ENCODE measurements at regions not wholly inside any gene's neighbourhood (a gene's known extent, or its start where the extent isn't known, plus 50 kb on each side); places are given as distances from the start of the nearest gene placed in this dataset.
"Not testable (repeated sequence)": the region's sequence is repeated elsewhere in the genome, so short reads cannot be mapped to it uniquely, and the experiment has no call there.

DNA sequence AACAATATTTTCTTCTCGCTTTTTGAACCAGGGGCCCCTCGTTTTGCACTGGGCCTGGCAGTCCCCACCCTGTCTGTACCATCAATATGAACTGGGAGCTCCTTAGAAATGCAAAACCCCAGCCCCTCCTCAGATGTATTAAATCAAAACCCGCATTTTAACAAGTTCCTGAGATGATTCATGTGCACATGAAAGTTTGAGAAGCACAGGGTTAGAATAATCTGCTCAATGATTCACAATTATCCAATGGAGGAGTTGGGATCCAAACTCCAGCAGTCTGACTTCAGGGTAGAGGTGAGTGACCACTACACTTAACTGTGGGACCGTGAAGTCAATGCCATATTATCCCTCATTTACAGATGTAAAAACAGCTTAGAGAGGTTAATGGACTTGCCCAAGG is 256.4 kb downstream of the IGSF11 start:
- no peak overlapping the region for H3K4me3 ChIP-seq (ENCODE audit: low read length)
- H3K9me3 ChIP-seq (ENCODE audit: low read depth, low read length), result no peaks in the 10 kb centered on the region
- no peaks in the 10 kb centered on the region for H3K27me3 ChIP-seq (ENCODE audit: insufficient read depth, low read length)
- H3K4me1 ChIP-seq (ENCODE audit: insufficient read depth, low read length), result no peaks in the 10 kb centered on the region

DNA sequence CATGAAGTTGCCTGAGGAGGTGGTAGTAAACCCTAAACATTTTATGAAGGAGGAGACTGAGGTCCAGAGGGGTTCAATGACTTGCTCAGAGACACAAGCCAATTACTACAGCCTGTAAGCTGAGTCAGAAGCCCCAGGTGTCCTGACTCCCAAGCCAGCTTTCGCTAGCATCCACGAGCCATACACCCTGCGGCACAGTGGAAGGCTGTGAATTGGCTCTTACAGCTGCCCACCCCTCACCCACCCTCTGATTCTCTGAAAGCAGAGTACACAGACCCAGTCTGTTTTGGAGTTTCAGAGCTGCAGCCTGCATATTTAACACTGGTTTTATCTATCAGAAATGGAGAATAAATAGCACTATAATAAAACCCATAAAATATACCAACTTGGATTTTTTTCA is 253.4 kb downstream of the IGSF11 start:
- H3K9me3 ChIP-seq (ENCODE audit: low read depth, low read length), result no peaks in the 10 kb centered on the region
- no peaks in the 10 kb centered on the region for H3K4me1 ChIP-seq (ENCODE audit: insufficient read depth, low read length)
- no peak overlapping the region for H3K4me3 ChIP-seq (ENCODE audit: low read length)
- no peaks in the 10 kb centered on the region for H3K27me3 ChIP-seq (ENCODE audit: insufficient read depth, low read length)

DNA sequence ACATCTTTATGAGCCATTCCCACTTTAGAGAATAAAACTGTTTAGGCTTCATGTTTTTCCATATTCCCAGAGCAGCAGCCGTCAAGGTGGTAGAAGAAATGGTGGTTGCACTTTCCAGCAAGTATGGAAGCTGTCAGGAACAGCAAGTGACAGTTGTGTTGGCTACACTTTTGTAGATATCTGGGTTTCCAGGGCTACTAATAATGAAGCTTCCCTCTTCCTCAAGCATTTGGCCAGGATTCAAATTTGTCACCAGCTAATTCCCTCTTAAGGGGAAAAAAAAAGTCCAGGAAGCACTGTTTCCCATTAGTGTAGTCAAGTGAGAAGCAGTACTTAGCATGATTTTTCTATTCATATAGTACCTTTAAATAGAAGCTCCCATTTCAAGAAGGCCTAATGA is 252.8 kb downstream of the IGSF11 start:
- no peaks in the 10 kb centered on the region for H3K4me1 ChIP-seq (ENCODE audit: insufficient read depth, low read length)
- H3K9me3 ChIP-seq (ENCODE audit: low read depth, low read length), result no peaks in the 10 kb centered on the region
- no peak overlapping the region for H3K4me3 ChIP-seq (ENCODE audit: low read length)

DNA sequence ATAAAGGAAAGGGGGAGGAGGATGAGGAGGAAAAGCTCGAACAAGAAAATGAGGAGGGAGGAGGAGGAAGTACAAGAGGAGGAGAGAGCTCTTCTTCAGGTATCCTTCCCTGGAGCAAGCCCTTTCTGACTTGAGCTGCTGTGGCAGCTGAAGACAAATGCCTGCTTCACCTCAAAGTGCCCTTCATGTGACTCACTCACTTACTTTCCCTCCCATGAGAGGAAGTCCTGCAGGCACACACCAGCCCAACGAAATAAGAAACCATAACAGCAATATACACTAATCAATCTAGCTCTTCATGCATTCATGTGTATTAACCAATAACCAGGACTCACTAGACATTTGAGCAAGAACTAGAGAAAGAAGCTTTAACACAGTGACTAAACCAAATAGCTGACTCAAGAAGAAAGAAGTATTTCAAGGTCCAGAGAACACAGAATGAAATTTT is 251.9 kb downstream of the IGSF11 start:
- H3K9me3 ChIP-seq (ENCODE audit: low read depth, low read length), result no peaks in the 10 kb centered on the region
- no peak overlapping the region for H3K4me3 ChIP-seq (ENCODE audit: low read length)
- no peaks in the 10 kb centered on the region for H3K27me3 ChIP-seq (ENCODE audit: insufficient read depth, low read length)
- no peaks in the 10 kb centered on the region for H3K4me1 ChIP-seq (ENCODE audit: insufficient read depth, low read length)

More for the DNA sequence above, 252.8 kb downstream of the IGSF11 start:
- H3K27me3 ChIP-seq (ENCODE audit: insufficient read depth, low read length), result no peaks in the 10 kb centered on the region

DNA sequence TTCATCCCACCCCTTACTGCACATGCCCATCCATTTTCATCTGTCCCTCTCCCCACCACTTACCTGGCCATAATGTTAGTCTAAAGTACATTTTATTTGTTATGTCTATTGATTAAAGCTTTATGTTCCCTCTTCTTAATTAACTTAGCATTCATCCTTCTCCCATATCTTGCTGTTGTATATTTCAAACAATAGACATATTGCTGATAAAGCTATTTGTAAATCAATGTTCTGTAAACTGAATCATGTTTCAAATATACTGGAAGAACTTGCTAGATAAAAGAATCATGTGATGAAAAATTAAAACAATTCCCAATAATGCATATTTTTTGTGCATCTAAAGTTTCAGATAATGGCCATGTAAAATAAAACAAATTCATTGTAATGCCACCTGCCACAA is 249.2 kb downstream of the IGSF11 start:
- H3K4me1 ChIP-seq (ENCODE audit: insufficient read depth, low read length), result no peaks in the 10 kb centered on the region
- H3K4me3 ChIP-seq (ENCODE audit: low read length), result no peak overlapping the region
- H3K9me3 ChIP-seq (ENCODE audit: low read depth, low read length), result no peaks in the 10 kb centered on the region
- H3K27me3 ChIP-seq (ENCODE audit: insufficient read depth, low read length), result no peaks in the 10 kb centered on the region

DNA sequence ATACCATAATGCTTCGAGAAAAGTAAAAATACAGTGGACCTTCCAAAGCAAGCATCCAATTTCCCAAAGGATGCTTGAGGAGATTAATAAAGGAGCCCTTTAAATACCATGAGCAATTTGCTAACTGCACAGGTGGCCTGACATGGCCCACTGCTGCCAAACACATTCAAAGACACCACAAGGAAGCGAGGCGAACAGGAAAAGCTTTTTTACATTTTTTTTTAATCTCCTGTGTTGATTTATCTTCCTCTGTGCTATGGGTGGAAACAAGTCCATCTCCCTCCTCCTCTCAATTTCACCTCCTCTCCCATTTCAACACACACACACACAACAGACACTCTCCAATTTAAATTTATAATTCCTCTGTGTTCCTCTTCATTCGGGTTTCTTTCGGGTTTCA is 243.4 kb downstream of the IGSF11 start:
- Histone ChIP-seq H3K27me3 (ENCODE audit: insufficient read depth, low read length) (no peaks in the 10 kb centered on the region), H3K4me1 (ENCODE audit: insufficient read depth, low read length) (no peaks in the 10 kb centered on the region), H3K9me3 (ENCODE audit: low read depth, low read length) (no peaks in the 10 kb centered on the region), H3K4me3 (ENCODE audit: low read length) (no peak overlapping the region)

DNA sequence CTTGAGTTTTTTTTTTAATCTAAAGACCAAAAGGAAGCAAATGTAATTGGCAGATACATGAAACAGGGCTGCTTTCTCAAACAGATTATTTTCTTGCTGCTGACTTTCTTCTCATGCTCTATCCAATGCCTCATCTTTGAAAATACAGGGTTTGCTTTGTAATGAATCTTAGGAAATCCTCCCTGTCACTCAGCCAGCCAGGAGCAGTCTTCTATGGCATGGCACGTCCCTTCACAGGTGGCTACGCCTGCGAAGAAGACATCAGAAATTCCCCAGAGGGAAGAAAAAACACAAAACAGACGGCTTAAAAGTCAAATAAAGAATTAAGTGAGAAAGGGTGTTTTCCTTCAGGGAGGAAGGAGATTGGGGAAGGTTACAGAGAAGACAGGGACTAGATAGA is 242.5 kb downstream of the IGSF11 start:
- Histone ChIP-seq H3K4me1 (ENCODE audit: insufficient read depth, low read length) (no peaks in the 10 kb centered on the region), H3K27me3 (ENCODE audit: insufficient read depth, low read length) (no peaks in the 10 kb centered on the region), H3K9me3 (ENCODE audit: low read depth, low read length) (no peaks in the 10 kb centered on the region), H3K4me3 (ENCODE audit: low read length) (no peak overlapping the region)

DNA sequence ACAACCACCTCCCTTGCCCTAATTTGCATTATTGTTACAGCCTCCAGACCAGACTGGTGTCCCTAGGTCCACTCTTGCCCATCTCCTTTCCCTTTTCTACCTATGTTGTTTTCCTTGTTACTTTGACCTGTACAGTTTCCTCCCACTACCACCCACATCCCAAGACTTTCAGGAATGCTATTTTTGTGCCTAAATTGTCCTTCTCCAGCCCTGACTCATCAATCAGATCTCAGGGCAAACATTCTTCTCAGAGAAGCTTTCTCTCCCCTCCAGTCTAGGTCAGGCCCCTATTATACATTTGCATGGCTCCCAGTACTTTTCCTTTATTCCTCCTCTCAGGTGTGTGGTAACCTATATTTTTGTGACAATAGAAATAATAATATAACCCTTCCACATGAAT is 241.5 kb downstream of the IGSF11 start:
- no peaks in the 10 kb centered on the region for H3K4me1 ChIP-seq (ENCODE audit: insufficient read depth, low read length)
- no peak overlapping the region for H3K4me3 ChIP-seq (ENCODE audit: low read length)
- H3K27me3 ChIP-seq (ENCODE audit: insufficient read depth, low read length), result no peaks in the 10 kb centered on the region
- H3K9me3 ChIP-seq (ENCODE audit: low read depth, low read length), result no peaks in the 10 kb centered on the region

DNA sequence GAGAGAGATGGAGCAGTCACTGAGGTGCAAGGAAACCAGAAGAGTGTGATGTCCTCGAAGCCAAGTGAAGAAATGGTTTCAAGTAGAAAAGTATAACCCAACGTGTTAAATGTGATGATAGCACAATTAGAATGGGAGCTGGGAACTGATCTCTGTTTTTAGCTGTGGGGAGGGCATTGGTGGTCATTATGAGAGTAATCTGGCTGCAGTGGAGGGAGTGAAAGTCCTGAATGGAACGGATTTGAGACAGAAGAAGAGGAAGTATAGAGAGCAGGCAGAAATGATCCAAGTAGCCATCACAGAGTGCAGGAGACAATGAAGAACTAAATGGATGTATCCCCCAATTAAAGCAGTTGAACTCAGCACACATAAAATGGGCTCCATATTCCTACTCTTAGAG is 235.3 kb downstream of the IGSF11 start:
- Histone ChIP-seq H3K4me1 (ENCODE audit: insufficient read depth, low read length) (no peaks in the 10 kb centered on the region), H3K27me3 (ENCODE audit: insufficient read depth, low read length) (no peaks in the 10 kb centered on the region), H3K4me3 (ENCODE audit: low read length) (no peak overlapping the region), H3K9me3 (ENCODE audit: low read depth, low read length) (no peaks in the 10 kb centered on the region)

DNA sequence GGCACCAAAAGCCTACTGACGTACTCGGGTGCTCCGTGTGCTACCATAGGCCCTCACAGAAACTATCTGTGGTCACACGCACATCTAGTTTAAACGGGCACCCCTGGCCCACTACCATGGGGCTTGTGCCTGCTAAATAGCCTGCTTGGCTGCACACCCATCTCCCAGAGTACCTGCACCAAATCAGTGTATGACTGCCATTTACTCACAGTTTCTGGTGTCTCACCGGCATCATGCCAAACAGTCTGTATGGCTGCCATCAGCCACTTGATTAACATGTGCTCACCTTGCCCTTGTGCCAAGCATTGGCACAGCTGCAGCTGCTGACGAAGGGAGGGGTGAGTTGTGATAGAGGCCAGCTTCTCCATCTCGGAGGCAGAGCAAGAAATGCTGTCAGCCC is 232.7 kb downstream of the IGSF11 start:
- H3K4me3 ChIP-seq (ENCODE audit: low read length), result no peak overlapping the region
- H3K9me3 ChIP-seq (ENCODE audit: low read depth, low read length), result no peaks in the 10 kb centered on the region
- H3K4me1 ChIP-seq (ENCODE audit: insufficient read depth, low read length), result no peaks in the 10 kb centered on the region
- H3K27me3 ChIP-seq (ENCODE audit: insufficient read depth, low read length), result no peaks in the 10 kb centered on the region

DNA sequence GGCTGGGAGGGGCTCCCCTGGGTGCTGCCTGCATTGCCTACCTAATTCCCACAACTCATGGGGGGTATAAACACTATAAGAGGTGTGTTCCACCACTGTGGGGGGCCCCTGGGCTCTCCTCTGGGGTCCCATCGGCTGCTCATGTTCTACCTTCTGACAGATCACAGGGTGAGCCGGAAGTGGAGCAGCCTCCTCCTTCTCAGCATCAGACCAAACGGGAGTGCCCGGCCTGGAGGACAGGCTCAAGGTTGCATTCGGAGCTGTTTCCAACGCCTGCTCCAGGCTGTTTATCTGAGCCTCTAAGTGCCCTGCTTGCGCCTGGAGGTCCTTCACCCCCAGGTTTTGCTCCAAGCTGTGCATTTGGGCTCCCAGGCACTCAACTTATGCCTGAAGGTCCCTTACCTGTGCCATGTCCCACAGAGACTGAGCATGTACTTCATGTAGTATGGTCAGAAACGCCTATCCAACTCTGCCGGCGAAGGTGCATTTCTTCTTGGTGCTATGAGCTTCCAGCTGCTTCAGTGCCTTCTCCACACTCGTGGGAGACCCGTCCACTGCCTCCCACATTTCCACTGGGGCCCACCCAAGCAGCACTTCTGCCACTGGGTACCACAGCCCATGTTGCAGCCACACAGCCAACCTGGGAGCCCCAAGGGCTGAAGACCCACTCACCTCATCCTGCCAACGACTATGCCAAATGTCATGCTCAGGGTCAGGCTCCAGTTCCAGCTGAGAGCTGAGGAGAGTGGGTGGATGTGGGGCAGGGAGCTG is 232.1 kb downstream of the IGSF11 start:
- H3K27me3 ChIP-seq (ENCODE audit: insufficient read depth, low read length), result no peaks in the 10 kb centered on the region
- H3K9me3 ChIP-seq (ENCODE audit: low read depth, low read length), result no peaks in the 10 kb centered on the region
- no peaks in the 10 kb centered on the region for H3K4me1 ChIP-seq (ENCODE audit: insufficient read depth, low read length)
- H3K4me3 ChIP-seq (ENCODE audit: low read length), result no peak overlapping the region

DNA sequence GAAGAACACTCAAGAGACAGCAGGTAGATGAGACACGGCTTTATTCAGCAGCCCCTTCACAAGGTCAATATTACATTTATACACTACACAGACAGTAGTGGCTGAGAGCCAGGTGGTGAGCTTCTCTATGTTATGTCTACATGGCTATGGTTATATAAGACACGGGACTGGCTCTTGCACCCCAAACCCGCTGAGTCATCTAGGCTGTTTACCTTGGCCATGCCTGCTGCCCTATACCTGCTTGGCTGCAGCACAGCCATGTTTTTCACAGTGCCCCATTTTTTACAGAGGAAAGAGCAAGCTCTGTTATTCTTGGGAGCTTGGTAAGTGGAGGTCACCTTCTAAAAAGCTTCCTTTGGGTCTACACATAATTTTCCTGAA is 231.6 kb downstream of the IGSF11 start:
- Histone ChIP-seq H3K4me3 (ENCODE audit: low read length) (no peak overlapping the region), H3K27me3 (ENCODE audit: insufficient read depth, low read length) (no peaks in the 10 kb centered on the region), H3K4me1 (ENCODE audit: insufficient read depth, low read length) (no peaks in the 10 kb centered on the region), H3K9me3 (ENCODE audit: low read depth, low read length) (no peaks in the 10 kb centered on the region)

DNA sequence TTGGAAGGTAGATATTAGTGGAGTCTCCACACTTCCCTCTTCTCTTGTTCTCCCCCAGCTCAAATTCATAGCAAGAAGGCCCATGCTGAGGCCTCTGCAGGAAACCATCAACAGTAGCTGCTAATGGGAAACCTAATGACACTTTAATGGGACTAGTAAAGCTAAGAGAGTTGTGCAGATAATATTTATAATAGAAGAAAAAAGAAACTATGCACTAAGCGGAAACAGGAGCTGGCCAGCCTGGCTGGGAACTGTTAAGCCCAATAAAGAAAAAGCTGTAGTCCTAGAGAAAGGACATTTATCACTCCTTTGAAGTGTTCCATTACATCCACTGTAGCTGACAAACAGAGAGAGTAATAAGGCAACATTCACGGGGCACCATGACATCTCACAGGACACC is 229.6 kb downstream of the IGSF11 start:
- H3K4me3 ChIP-seq (ENCODE audit: low read length), result no peak overlapping the region
- no peaks in the 10 kb centered on the region for H3K4me1 ChIP-seq (ENCODE audit: insufficient read depth, low read length)
- no peaks in the 10 kb centered on the region for H3K27me3 ChIP-seq (ENCODE audit: insufficient read depth, low read length)
- no peaks in the 10 kb centered on the region for H3K9me3 ChIP-seq (ENCODE audit: low read depth, low read length)

DNA sequence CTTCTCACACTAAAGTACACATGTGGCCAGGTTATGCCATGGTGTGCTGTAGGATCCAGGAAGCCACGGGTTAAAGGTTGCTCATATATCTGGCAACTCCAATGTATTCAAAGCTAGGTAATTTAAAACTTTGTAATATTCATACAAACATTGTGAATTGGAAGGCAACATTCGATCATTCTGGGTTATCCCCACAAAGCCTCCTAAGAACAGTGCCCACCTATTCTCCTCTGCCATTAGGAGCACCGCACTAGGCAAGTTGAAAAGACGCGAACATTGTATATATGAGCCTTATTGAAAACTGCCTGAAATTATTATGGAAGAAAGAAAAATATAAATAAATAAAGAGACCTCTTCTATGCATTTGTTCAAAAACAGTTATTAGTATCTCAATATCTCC is 228.2 kb downstream of the IGSF11 start:
- Histone ChIP-seq H3K4me3 (ENCODE audit: low read length) (no peak overlapping the region), H3K27me3 (ENCODE audit: insufficient read depth, low read length) (no peaks in the 10 kb centered on the region), H3K9me3 (ENCODE audit: low read depth, low read length) (no peaks in the 10 kb centered on the region), H3K4me1 (ENCODE audit: insufficient read depth, low read length) (no peaks in the 10 kb centered on the region)

DNA sequence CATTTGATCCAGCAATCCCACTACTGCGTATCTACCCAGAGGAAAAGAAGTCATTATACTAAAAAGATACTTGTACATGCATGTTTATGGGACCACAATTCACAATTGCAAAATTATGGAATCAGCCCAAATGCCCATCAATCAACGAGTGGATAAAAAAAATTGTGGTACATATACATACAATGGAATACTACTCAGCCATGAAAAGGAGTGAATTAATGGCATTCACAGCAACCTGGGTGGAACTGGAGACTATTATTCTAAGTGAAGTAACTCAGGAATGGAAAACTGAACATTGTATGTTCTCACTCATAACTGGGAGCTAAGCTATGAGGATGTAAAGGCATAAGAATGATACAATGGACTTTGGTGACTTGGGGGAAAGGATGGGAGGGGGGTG is 227.3 kb downstream of the IGSF11 start:
- not testable (repeated sequence) for H3K27me3 ChIP-seq (ENCODE audit: insufficient read depth, low read length)

DNA sequence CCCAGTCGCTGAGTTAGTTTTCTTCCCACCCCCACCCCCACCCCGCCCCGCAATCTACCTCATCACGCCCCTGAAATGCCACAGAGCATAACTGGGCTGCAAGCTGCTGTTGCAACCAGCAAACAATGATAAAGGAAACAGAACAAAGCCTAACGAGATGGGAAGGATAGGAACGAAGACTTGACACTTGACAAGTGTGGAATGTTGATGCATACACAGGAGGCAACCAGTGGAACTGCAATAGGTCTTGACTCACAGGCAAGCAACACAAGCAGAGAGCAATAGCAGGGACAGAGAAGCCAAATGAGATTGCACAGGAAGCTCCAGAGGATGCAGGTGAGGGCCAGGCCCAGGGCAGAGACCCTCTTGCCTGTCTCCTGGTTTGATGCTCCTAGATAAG is 225.9 kb downstream of the IGSF11 start:
- no peaks in the 10 kb centered on the region for H3K9me3 ChIP-seq (ENCODE audit: low read depth, low read length)

More for the DNA sequence above, 227.3 kb downstream of the IGSF11 start:
- not testable (repeated sequence) for H3K9me3 ChIP-seq (ENCODE audit: low read depth, low read length); H3K4me3 ChIP-seq (ENCODE audit: low read length); H3K4me1 ChIP-seq (ENCODE audit: insufficient read depth, low read length)

More for the DNA sequence above, 225.9 kb downstream of the IGSF11 start:
- Histone ChIP-seq H3K4me3 (ENCODE audit: low read length) (no peak overlapping the region), H3K27me3 (ENCODE audit: insufficient read depth, low read length) (no peaks in the 10 kb centered on the region), H3K4me1 (ENCODE audit: insufficient read depth, low read length) (no peaks in the 10 kb centered on the region)

All from mononuclear cell (primary cell).